GM18870 (cell line): ENCODE measurements at regions not wholly inside any gene's neighbourhood (a gene's known extent, or its start where the extent isn't known, plus 50 kb on each side); places are given as distances from the start of the nearest gene placed in this dataset.
"Not testable (repeated sequence)": the region's sequence is repeated elsewhere in the genome, so short reads cannot be mapped to it uniquely, and the experiment has no call there.

Experiments
- ATAC-seq: cut with Tn5 transposase; IDR thresholded peaks from one replicate; pipeline ENCODE4 v1.9.1; 2021; ENCODE audit warnings: moderate library complexity; ENCODE audit not compliant: unreplicated experiment

DNA sequence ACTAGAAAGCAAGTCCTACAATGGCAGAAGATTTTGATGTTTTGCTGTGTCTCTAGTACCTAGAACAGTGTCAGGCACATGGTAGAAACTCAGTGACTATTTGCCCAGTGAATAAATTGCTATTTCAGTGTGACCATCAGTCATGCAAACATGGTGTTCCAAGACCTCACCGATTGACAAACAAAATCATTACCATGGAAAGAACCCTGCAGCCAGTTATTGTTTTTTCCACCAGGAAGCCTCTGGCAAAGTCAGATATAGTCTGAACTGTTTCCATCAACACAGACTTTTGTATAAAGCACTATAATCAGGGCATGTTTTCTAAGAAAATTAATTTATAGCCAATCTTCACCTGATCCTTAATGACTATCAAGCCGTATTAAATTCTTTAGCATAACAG is 97.3 kb upstream of the RASSF8 start:
- no peak for ATAC-seq

DNA sequence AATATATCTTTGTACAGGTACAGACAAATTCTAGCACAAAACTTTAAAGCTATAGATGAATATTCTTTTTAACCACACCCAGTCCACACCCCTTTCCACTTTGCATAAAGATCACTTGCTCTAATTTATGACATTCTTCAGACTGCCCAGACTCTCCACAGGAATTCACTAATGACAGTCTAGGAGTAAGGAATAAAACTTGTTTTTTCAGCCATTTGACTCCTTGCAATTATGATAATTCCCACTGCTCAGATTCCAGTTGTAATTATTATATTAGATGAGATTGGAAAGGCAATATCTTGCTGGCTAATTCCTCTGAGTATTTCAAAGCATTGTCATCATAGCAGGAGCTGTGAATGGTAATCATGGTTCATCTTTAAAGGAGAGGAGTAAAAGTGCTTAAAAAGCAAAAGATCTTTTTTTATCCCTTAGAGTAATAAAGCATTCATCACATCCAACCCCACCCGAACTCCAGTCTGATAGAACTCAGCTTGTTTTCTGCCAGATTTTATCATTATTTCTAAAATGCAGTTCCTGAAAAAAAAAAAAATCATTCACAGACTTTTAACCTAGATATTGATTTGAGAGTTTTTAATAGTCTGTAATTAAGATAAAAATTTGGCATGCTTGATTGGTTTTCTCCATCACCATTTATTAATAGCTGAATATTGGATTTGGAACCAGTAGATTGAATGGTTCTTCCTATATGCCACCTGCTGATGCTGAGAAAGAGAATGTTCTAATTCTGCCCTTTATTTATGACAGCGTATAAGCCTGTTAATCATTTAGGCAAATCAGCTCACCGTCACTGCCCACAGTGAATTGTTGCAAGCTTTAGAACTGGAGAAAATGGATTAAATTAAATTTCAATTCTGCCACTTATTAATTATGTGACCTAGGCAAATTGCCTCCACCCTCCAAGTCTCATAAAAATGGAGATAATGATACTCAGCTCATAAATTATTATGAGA is 93.9 kb upstream of the RASSF8 start:
- ATAC-seq, result no peak

DNA sequence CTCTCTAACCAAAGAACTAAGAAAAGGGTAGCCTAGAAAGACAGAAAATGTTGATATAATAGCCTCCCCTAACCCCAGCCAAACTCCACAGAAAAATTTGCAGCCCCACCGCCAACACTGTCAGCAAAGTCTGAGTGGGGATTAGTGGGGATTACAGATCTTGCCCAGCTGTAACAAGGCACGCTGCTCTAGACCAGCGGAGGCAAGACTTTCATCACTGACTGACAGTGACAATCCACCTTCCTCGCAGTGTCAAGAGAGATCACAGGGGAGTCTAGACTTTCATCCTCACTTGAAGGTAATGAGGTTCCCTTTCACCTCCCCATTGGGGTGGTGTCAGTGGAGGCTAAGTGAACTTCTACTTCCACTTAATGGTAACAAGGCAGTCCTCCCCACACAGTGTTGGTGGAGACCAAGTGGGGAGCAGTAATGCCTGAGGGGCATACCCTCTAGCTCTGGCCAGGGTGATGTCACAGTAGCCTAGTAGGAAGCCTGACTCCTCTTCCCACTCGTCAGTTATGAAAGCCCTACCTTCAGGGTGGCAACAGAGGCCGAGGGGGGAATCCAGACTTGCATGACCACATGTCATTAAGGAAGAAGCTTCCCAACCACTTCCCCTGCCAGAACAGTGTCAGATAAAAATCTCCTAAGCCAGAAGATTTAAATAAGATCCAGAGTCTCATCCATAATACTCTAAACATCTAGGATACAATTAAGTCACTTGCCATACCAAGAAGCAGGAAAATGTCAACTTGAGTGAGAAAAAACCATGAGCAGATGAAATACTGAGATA is 91.7 kb upstream of the RASSF8 start:
- no peak for ATAC-seq

DNA sequence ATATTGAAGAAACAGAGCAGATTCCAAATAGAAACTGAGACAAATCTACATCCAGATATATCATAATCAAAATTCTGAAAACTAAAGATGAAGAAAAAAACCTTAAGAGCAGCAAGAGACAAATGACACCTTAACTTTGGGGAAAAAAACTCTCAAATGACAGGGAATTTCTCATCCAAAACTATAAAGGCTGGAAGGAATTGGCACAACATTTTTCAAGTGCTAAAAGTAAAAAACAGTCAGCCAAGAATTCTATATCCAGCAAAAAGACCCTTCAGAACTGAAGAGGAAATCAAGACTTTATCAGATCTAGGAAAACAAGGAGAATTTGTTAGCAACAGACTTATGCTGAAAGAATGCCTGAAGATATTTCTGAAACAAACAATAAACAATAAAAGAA is 90.3 kb upstream of the RASSF8 start:
- ATAC-seq, result no peak

DNA sequence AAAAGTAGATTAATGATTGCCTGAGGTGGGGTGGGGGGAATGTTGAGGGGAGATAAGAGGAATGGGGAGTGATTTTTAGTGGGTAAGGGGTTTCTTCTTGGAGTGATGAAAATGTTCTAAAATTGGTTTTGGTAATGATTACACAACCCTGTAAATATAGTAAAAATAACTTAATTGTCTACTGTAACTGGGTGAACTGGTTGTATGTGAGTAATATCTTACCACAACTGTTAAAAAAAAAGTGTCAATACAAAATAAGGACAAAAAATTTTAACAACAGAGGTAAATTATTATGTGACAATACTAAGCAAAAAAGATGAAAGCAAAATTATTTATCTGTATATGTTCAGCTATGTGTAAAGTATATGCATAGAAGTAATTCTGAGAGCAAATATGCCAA is 86.3 kb upstream of the RASSF8 start:
- ATAC-seq, result no peak

DNA sequence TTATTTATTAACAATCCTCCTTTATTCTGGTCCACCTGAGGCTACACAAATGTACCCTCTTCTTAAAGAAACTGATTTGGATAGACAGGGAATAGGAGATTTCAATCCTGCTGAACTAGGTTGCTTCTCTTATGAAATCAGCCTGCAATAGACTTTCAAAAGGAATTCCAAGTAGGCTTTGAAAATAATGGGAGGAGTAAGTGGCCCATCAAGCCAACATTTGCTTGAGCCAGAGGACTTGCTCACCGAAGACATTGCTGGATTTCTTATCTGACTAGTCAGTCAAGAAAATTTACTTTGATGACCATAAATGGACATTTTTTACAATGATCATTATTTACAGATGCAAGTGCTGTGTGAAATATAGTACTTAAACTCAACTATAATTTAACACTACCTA is 82.8 kb upstream of the RASSF8 start:
- no peak for ATAC-seq

DNA sequence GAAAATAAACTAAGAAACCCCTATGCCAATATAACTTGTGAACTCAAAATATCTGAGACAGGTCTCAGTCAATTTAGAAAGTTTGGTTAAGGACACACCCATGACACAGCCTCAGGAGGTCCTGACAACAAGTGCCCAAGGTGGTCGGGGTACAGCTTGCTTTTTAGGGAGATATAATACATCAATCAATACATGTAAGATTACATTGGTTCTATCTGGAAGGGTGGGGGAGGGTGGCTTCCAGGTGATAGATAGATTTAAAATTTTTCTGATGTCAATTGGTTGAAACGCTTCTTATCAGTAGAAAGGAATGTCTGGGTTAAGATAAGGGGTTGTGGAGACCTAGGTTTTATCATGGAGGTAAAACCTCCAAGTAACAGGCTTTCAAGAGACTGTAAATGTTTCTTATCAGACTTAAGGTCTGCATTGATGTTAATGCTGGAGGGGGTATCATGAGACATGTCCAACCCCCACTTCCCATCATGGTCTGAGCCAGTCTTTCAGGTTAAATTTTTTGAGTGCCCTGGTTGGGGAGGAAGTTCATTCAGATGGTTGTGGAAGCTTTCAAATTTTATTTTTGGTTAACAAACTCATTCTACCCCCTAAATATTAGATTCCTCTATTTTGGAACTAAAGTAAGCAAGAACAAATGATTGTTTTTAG is 82.0 kb upstream of the RASSF8 start:
- no peak for ATAC-seq

DNA sequence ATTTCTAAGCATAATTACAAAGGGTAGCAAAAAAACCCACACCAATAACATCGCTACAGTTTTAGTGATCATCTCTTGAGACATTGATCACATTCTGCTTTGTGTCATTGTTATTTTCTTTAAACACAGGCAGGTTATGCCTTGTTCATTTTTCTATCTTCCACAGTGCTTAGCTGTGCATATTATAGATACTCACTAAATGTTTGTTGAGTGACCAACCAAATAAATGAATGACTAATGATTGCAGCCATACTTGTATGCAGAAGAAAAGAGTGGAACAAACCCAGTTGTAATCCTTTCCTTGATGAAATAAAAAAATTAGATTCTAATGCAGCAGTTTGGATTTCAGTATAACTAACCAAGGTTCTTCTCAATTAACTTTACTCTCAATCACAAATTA is 81.0 kb upstream of the RASSF8 start:
- ATAC-seq, result no peak

DNA sequence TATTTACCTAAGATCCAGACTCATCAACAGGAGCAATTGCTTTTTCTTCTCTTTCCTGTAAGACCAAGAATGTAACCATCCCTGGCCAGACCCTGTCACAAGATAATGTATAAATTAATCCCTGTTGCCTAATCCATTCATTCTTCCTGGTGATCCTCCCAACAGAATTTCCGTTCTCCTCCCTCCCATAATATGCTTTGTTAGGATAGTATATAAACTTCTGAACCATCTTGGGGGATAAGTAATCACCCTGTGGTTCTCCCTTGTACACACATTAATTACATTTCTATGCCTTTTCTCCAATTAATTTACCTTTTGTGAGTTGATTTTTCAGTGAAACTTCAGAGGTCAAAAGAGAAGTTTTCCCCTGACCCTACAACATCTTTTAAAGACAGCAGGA is 76.2 kb upstream of the RASSF8 start:
- no peak for ATAC-seq

DNA sequence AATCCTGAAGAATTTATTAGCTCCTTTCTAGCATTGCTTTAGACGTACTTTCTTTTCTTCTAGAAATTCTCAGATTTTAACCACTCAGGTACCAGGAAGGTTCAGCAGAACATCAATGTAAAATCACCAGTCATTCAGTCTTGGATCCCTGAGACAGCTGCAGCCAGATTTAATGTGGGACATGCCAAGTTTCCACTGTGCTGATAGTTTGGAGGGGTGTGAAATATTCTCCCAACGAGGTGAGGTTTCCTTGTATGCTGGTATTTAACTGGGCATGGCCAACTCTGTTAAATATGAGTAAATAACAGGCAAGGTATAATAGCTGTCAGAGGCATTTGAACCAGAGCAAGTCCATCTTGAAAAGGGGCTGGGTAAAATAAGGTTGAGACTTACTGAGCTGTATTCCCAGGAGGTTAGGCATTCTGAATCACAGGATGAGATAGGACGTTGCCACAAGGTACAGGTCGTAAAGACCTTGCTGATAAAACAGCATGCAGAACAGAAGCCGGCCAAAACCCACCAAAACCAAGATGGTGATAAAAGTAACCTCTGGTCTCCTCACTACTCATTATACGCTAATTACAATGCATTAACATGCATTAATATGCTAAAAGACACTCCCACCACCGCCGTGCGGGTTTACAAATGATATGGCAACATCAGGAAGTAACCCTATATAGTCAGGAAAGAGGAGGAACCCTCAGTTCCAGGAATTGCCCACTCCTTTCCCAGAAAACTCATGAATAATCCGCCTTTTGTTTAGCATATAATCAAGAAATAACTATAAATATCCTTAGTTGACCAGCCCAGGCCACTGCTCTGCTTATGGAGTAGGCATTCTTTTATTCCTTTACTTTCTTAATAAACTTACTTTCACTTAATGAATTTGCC is 75.2 kb upstream of the RASSF8 start:
- no peak for ATAC-seq

DNA sequence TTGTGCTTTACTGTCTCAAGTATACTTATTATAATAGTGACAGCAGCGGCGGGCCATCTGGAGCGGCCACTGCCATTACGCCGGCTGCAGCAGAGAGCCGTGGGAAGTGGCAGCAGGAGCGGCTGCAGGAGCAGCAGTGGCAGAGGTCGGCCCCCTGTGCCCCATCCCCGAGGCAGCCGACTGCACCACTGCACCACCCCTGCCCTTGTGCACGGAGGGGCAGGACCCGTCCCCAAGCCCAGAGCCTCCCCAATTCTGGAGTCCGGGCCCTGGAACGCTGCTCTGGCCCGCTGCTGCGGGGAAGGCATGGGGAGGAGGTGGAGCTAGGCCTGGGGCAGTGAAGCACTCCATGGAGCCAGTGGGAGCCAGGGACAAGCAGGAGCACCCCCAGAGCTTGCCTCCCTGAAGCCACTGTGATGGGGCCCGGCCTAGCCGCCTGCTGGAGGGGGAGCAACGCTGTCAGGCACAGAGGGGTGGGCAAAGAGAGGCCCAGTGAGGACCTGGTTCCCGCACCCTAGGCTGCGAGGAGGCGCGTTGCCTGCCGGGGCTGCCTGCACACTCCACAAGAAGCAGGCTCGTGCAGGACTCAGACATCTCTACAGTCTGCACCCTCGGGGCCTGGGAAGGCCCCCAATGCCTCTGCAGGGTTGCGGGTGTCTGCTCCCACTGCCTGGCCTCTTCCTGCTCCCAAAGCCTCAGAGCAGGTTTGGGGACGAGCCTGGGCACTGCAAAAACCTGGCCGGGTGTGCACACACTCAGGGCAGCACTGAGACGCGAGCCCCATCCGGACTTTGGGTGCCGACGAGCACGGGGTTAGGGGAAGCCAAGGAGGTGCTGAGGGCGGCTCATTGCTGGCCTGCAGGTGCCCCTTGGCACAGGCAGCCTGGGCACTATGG is 74.2 kb upstream of the RASSF8 start:
- ATAC-seq, result no peak

DNA sequence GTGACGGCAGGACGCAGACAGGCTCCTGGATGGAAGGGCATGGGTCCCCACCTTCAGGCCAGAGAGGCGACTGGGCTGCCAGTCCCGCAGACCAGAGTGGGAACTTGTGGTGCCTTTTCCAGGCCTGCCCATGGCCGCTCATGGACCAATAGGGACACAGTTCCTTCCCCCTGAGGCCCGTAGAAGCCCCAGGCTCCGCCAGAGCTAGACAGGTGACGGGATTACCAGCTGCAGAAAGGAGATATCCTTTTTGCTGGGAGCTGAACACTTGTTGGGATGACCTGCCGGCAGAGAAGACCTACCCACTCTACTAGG is 73.6 kb upstream of the RASSF8 start:
- ATAC-seq, result no peak

DNA sequence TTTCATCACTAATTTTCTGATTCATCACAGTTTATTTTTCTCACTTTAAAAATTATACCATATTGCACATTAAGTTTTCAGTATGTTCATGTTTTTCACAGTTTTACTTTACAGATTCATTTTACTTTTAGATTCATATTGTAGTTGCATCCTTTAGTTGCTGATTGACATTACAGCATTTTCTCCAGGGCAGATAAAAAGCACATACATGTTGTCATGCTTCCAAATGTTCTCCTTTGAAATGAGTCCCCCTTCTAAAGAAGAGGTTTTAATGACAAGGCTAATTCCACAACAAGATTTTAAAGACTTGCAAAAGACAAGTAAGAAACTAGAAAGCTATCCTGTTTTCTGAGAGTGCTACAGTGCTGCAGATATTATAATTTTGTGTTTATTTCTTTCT is 72.1 kb upstream of the RASSF8 start:
- no peak for ATAC-seq

DNA sequence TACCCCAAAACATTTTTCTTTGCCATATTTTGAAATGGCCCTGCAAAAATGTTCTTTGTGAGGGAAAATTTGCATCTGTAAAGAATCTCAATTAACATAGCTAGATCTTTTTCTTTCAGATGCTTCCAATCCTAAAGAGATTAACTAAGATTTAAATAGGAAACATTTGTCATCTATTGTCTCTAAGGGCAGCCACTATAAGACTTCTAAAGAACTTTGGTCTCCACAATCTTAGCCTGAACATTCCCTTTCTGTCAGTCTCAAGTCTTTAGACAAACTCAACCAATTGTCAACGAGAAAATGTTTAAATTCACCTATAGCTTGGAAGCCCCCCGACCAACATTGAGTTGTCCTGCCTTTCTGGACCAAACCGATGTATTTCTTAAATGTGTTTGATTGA is 71.1 kb upstream of the RASSF8 start:
- no peak for ATAC-seq

DNA sequence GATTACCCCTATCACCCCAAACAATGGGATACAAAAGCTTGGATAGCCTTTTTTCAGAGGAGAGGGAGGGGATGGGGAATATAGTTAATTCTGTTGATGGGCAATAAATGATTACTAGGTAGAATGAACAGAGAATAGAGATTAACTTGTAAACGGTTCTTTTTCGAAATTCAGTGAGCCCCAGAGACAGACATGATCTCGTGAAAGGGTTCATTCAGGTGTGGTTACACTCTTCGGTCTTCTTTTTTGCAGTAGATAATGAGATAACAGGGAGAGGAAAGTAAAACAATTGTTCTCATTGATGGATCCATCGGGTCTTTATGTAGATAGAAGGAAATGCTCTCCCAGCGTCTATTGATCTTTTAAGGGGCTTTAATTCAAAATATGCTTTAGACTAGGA is 69.3 kb upstream of the RASSF8 start:
- ATAC-seq, result no peak

DNA sequence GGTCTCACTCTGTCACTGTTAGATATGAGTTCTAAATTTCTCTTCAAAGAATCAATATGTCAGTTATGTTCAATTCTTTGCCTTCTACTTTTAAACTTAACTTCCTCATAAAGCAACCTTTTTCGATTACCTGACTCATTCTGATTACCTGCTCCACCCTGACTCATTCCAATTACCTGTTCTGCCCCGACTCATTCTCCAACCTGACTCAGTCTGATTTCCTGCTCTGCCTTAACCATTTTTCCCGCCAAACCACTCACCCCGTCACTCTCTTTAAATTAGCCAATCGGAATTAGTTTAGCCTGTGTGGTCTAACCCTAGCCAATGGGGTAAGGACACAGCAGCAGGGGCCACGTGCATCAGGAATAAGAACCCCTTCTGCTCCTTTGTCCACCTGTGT is 67.4 kb upstream of the RASSF8 start:
- not testable (repeated sequence) for ATAC-seq

DNA sequence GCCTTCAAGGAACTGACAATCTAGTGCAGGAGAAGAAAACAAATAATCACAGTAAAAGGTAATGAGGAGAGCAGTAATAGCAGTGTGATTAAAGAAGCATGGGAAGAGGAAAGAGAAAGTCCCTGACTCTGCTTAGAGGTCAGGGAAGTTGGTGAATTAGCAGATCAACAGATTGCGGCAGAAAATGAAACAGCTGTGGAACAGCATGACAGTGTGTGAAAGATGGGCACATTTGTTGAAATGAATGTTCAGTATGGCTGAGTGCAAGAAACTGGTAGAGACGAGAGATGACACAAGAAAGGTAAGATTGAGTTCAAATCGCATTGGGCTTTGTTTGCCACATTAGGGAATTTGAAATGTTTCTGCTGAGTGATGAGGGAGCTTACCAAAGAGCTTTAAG is 63.7 kb upstream of the RASSF8 start:
- no peak for ATAC-seq

DNA sequence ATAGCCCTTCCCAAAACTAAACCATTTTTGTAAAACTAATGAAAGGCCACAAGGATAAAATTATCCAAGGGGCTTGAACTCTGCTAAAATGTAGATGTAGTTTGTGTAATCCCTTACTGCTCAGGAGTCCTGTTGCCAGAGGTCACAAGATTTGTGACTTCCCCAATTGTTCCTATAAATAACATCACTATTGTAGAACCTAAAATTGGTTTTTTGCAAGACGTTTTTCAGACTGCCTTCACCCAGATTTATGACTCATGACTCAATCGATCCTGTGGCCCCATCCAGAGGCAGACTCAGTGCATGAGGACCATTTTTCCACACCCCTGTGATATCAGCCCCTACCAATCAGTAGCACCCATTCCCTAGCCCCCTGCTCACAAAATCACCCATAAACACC is 61.5 kb upstream of the RASSF8 start:
- no peak for ATAC-seq

DNA sequence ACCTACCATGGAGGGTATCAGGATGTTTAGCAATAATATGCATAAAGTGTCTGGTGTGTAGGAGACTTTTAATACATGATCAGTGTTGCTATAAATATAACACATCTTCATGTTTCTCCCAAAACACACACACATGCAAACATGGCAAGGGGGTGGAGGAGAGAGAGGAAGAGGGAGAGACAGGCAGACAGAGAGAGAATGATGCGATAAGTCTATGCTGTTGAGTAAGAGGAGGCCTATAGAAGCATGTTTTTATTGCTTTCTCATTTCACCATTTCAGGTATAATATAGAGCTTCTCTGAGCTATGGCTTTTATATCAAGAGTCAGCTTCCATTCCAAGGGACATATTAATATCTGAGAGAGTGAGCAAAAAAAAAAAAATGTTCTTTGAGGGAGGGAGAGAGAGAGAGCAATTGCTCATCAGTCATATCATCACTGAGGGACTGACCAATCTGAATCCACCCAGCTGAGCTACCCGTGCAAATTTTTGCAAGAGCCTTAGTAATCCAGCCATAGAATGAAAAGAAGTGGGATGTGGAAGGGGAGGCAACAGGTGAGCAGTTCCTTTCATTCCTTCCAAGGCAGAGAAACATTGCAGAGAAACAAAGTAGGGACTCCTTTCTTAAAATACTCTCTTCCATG is 54.8 kb upstream of the RASSF8 start:
- no peak for ATAC-seq
